ENCODE measurements at regions not wholly inside any gene's neighbourhood (a gene's known extent, or its start where the extent isn't known, plus 50 kb on each side); places are given as distances from the start of the nearest gene placed in this dataset.
"Not testable (repeated sequence)": the region's sequence is repeated elsewhere in the genome, so short reads cannot be mapped to it uniquely, and the experiment has no call there.

GRCh38 chrX:63209128-63209527 is 142.0 kb downstream of the SPIN4 start:
- H3K4me1 ChIP-seq; H3K9ac ChIP-seq (ENCODE audit: low read depth in 2 of 2, low read length in 2 of 2); H3K27me3 ChIP-seq; H3K9me3 ChIP-seq; H3K36me3 ChIP-seq; H3K4me3 ChIP-seq; intact Hi-C loops (cut with DNase I); H3K27ac ChIP-seq; DNase-seq: not testable (repeated sequence)

DNA sequence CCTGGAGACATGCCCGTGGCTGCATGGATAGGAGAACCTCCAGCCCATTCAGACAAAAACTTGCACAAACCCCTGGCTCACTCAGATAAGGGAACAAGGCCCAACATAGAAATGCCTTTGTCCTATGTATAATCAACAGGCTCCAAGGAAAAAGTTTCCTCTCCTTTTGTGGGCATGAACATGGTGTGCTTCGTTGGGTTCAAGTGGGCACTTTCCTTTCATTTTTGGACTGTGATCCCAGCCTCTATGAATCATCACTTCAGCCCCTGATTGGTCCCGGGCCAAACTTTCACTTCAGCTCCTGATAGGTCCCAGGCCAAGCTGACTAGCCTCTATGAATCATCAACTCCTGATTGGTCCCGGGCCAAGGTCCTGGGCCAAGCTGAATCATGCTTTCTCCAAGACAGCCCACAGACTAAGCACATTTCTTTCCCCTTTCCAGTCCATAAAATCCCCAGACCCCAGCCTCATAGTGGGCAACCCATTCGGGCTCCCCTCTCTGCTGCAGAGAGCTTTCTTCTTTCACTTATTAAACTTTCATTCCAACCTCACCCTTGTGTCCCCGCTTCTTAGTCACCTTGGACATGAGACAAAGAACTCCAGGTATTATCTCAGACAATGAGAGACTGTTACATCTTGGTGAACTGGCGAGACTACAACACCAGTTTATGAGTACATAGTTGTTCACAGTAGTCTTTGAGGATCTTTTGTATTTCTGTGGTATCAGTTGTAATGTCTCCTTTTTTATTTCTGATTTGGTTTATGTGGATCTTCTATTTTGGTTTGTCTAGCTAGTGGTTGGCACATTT is 146.7 kb downstream of the SPIN4 start:
- H3K9ac ChIP-seq (ENCODE audit: low read depth in 2 of 2, low read length in 2 of 2); H3K9me3 ChIP-seq; H3K27ac ChIP-seq; intact Hi-C loops (cut with DNase I); H3K36me3 ChIP-seq; H3K27me3 ChIP-seq; DNase-seq; H3K4me1 ChIP-seq; H3K4me3 ChIP-seq: not testable (repeated sequence)

DNA sequence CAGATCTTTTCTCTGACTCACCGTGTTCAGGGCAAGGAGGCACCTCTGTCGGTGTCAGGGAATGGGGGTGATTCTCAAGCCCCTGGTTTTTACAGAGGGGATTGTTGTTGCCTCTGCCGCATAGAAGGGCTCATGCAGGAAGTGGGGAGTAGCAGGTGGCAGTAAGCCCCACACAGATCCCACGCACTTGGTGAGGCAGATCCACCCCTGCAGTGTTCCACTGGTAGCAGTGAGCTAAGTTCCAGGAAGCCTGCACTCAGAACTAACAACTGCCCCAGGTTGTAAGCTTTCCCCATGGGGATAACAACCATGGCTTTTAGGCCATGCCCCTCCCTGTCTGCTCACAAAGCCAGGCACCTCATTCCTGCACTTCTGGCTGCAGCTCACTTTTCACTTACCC is 149.1 kb downstream of the SPIN4 start:
- H3K4me1 ChIP-seq; H3K9ac ChIP-seq (ENCODE audit: low read depth in 2 of 2, low read length in 2 of 2); H3K27ac ChIP-seq; H3K4me3 ChIP-seq; H3K27me3 ChIP-seq; H3K9me3 ChIP-seq; intact Hi-C loops (cut with DNase I); H3K36me3 ChIP-seq; DNase-seq: not testable (repeated sequence)

GRCh38 chrX:63198693-63199092 is 152.4 kb downstream of the SPIN4 start:
- H3K36me3 ChIP-seq; DNase-seq; H3K9me3 ChIP-seq; intact Hi-C loops (cut with DNase I); H3K27me3 ChIP-seq; H3K9ac ChIP-seq (ENCODE audit: low read depth in 2 of 2, low read length in 2 of 2); H3K27ac ChIP-seq; H3K4me1 ChIP-seq; H3K4me3 ChIP-seq: not testable (repeated sequence)

GRCh38 chrX:63192366-63193041 is 158.6 kb downstream of the SPIN4 start:
- intact Hi-C loops (cut with DNase I); H3K4me3 ChIP-seq; H3K27me3 ChIP-seq; H3K9me3 ChIP-seq; H3K36me3 ChIP-seq; DNase-seq; H3K27ac ChIP-seq; H3K9ac ChIP-seq (ENCODE audit: low read depth in 2 of 2, low read length in 2 of 2); H3K4me1 ChIP-seq: not testable (repeated sequence)

GRCh38 chrX:63186137-63186536 is 165.0 kb downstream of the SPIN4 start:
- H3K27ac ChIP-seq, result no peak overlapping the region
- H3K27me3 ChIP-seq, result no peaks in the 10 kb centered on the region
- no peaks in the 10 kb centered on the region for H3K4me1 ChIP-seq
- H3K9ac ChIP-seq (ENCODE audit: low read depth in 2 of 2, low read length in 2 of 2), result no peak overlapping the region
- H3K36me3 ChIP-seq, result no peaks in the 10 kb centered on the region
- H3K9me3 ChIP-seq, result no peaks in the 10 kb centered on the region
- no peak overlapping the region for H3K4me3 ChIP-seq
- intact Hi-C loops (cut with DNase I), result no loop called here
- no peak for DNase-seq
- TF ChIP-seq CTCF (IDR thresholded peaks at IDR 0.05), result no peak

- DNase-seq; H3K9ac ChIP-seq (ENCODE audit: low read depth in 2 of 2, low read length in 2 of 2); H3K4me3 ChIP-seq; H3K36me3 ChIP-seq; H3K27me3 ChIP-seq; intact Hi-C loops (cut with DNase I); H3K27ac ChIP-seq; H3K4me1 ChIP-seq; H3K9me3 ChIP-seq: not testable (repeated sequence)
Measured at GRCh38 chrX:63179852-63180251, 171.3 kb downstream of the SPIN4 start.

GRCh38 chrX:63176578-63176977 is 174.6 kb downstream of the SPIN4 start:
- DNase-seq; H3K27ac ChIP-seq; H3K4me3 ChIP-seq; H3K9ac ChIP-seq (ENCODE audit: low read depth in 2 of 2, low read length in 2 of 2); H3K27me3 ChIP-seq; H3K9me3 ChIP-seq; H3K36me3 ChIP-seq; H3K4me1 ChIP-seq; intact Hi-C loops (cut with DNase I): not testable (repeated sequence)

- H3K27ac ChIP-seq; intact Hi-C loops (cut with DNase I); H3K9me3 ChIP-seq; DNase-seq; H3K4me1 ChIP-seq; H3K27me3 ChIP-seq; H3K9ac ChIP-seq (ENCODE audit: low read depth in 2 of 2, low read length in 2 of 2); H3K4me3 ChIP-seq; H3K36me3 ChIP-seq: not testable (repeated sequence)
Measured at GRCh38 chrX:63173841-63174718, 177.1 kb downstream of the SPIN4 start.

GRCh38 chrX:63169416-63169815 is 181.7 kb downstream of the SPIN4 start:
- DNase-seq; H3K36me3 ChIP-seq; H3K4me3 ChIP-seq; H3K27me3 ChIP-seq; H3K9ac ChIP-seq (ENCODE audit: low read depth in 2 of 2, low read length in 2 of 2); H3K9me3 ChIP-seq; H3K27ac ChIP-seq; H3K4me1 ChIP-seq; intact Hi-C loops (cut with DNase I): not testable (repeated sequence)

- H3K9me3 ChIP-seq; DNase-seq; H3K4me3 ChIP-seq; H3K9ac ChIP-seq (ENCODE audit: low read depth in 2 of 2, low read length in 2 of 2); H3K27me3 ChIP-seq; H3K4me1 ChIP-seq; H3K36me3 ChIP-seq; intact Hi-C loops (cut with DNase I); H3K27ac ChIP-seq: not testable (repeated sequence)
Measured at GRCh38 chrX:63168949-63169348, 182.2 kb downstream of the SPIN4 start.

- DNase-seq; H3K4me1 ChIP-seq; H3K36me3 ChIP-seq; H3K27ac ChIP-seq; intact Hi-C loops (cut with DNase I); H3K27me3 ChIP-seq; H3K9me3 ChIP-seq; H3K4me3 ChIP-seq; H3K9ac ChIP-seq (ENCODE audit: low read depth in 2 of 2, low read length in 2 of 2): not testable (repeated sequence)
Measured at GRCh38 chrX:63167002-63167401, 184.1 kb downstream of the SPIN4 start.

All from colonic mucosa (tissue), 4 donors.